CD14-positive monocyte (primary cell): ENCODE measurements at regions not wholly inside any gene's neighbourhood (a gene's known extent, or its start where the extent isn't known, plus 50 kb on each side); places are given as distances from the start of the nearest gene placed in this dataset.

Source experiments
- DNase-seq, 3 donors: peaks; one replicate each; pipeline ENCODE4 v3.0.0-alpha.2; 2011 to 2022
- H2AFZ ChIP-seq: 2 replicates; pipeline ENCODE4 v1.6.0; 2012; ENCODE audit warnings: mild to moderate bottlenecking, low read depth, low read length, inconsistent platforms; ENCODE audit not compliant: insufficient read depth, poor library complexity, severe bottlenecking
- H3K27ac ChIP-seq, 2 donors: 1 replicate in 1 of 2; 2 replicates in 1 of 2; pipeline ENCODE4 v1.5.1; 2012 to 2013; ENCODE audit warnings: low read length in 2 of 2, control low read depth in 1 of 2, inconsistent platforms in 1 of 2, low read depth in 1 of 2, mild to moderate bottlenecking in 1 of 2
- H3K27me3 ChIP-seq, 2 donors: one replicate each; pipeline versions ENCODE4 v1.6.0 to v1.6.1; 2011 to 2013; ENCODE audit warnings: low read length in 2 of 2; ENCODE audit not compliant: control insufficient read depth in 2 of 2, insufficient read depth in 2 of 2
- H3K36me3 ChIP-seq, 2 donors: replicated peaks in 1 of 2; 1 replicate in 1 of 2; 2 replicates in 1 of 2; pipeline versions ENCODE4 v1.5.1 to v1.6.1; 2012 to 2013; ENCODE audit warnings: low read length in 2 of 2, control low read depth in 1 of 2, inconsistent platforms in 1 of 2, mild to moderate bottlenecking in 1 of 2; ENCODE audit not compliant: insufficient read depth in 2 of 2, control insufficient read depth in 1 of 2
- H3K4me1 ChIP-seq, 2 donors: 1 replicate in 1 of 2; 2 replicates in 1 of 2; pipeline versions ENCODE4 v1.5.1 to v1.6.1; 2012 to 2013; ENCODE audit warnings: low read length in 2 of 2, control low read depth in 1 of 2, inconsistent platforms in 1 of 2, mild to moderate bottlenecking in 1 of 2, moderate library complexity in 1 of 2; ENCODE audit not compliant: insufficient read depth in 2 of 2, control insufficient read depth in 1 of 2
- H3K4me2 ChIP-seq: replicated peaks from 2 replicates; pipeline ENCODE3; 2012; ENCODE audit warnings: low read length, moderate library complexity, mild to moderate bottlenecking; ENCODE audit not compliant: poor library complexity, severe bottlenecking; ENCODE audit errors: extremely low read depth
- H3K4me3 ChIP-seq, 3 experiments: fragments of 200-600 bp in 1 of 3; sonication (generic) in 1 of 3; replicated peaks in 1 of 3; 1 replicate in 2 of 3; 2 replicates in 1 of 3; pipeline ENCODE4 v1.5.1; 2011 to 2013; ENCODE audit warnings: low read length in 3 of 3, mild to moderate bottlenecking in 3 of 3, control low read depth in 2 of 3, low read depth in 2 of 3, inconsistent platforms in 1 of 3, moderate library complexity in 1 of 3
- H3K79me2 ChIP-seq: 2 replicates; pipeline ENCODE4 v1.6.0; 2012; ENCODE audit warnings: mild to moderate bottlenecking, control low read depth, inconsistent platforms, low read length, moderate library complexity; ENCODE audit not compliant: insufficient read depth
- H3K9ac ChIP-seq: 2 replicates; pipeline ENCODE4 v1.6.0; 2017; ENCODE audit warnings: low read length, mild to moderate bottlenecking; ENCODE audit not compliant: insufficient read depth, poor library complexity, severe bottlenecking
- H3K9me3 ChIP-seq, 2 donors: replicated peaks in 1 of 2; 1 replicate in 1 of 2; 2 replicates in 1 of 2; pipeline versions ENCODE4 v1.5.1 to v1.6.1; 2012 to 2013; ENCODE audit warnings: low read length in 2 of 2, control low read depth in 1 of 2; ENCODE audit not compliant: control insufficient read depth in 1 of 2, insufficient read depth in 1 of 2
- H4K20me1 ChIP-seq: 2 replicates; pipeline ENCODE4 v1.6.0; 2012; ENCODE audit warnings: mild to moderate bottlenecking, low read length, control low read depth, moderate library complexity; ENCODE audit not compliant: insufficient read depth
- H3K27ac Mint-ChIP-seq, 7 donors: one replicate each; pipeline ENCODE4 v1.8.0; 2020; ENCODE audit warnings: mild to moderate bottlenecking in 7 of 7, mixed read lengths in 7 of 7, moderate library complexity in 6 of 7, inconsistent platforms in 2 of 7
- H3K27me3 Mint-ChIP-seq, 3 donors: one replicate each; pipeline ENCODE4 v1.8.0; 2021 to 2022; ENCODE audit warnings: low read depth in 3 of 3, mild to moderate bottlenecking in 3 of 3, mixed read lengths in 3 of 3, moderate library complexity in 3 of 3, inconsistent platforms in 1 of 3
- H3K36me3 Mint-ChIP-seq, 2 donors: one replicate each; pipeline ENCODE4 v1.8.0; 2020; ENCODE audit warnings: mixed read lengths in 2 of 2, inconsistent platforms in 1 of 2, mild to moderate bottlenecking in 1 of 2
- H3K4me1 Mint-ChIP-seq: one replicate; pipeline ENCODE4 v1.8.0; 2020; ENCODE audit warnings: mild to moderate bottlenecking, mixed read lengths
- H3K4me3 Mint-ChIP-seq, 2 donors: one replicate each; pipeline ENCODE4 v1.8.0; 2020; ENCODE audit warnings: mild to moderate bottlenecking in 2 of 2, mixed read lengths in 2 of 2, moderate library complexity in 1 of 2
- H3K9me3 Mint-ChIP-seq, 7 donors: one replicate each; pipeline ENCODE4 v1.8.0; 2020 to 2022; ENCODE audit warnings: mixed read lengths in 7 of 7, mild to moderate bottlenecking in 6 of 7, moderate library complexity in 6 of 7, inconsistent platforms in 2 of 7
- WGBS: methylation state at CpG from one replicate; pipeline ENCODE4 v1.1.5; 2013; ENCODE audit warnings: missing lambda C conversion rate; ENCODE audit not compliant: insufficient coverage; 5-methylcytosine and 5-hydroxymethylcytosine counted together
- intact Hi-C, 2 donors: fragments of 100-400 bp; cut with micrococcal nuclease; formaldehyde crosslinking; loops; one replicate each; pipeline versions ENCODE4 v1.15.0 to v1.15.1; 2023
- TF ChIP-seq, protein P1 (sequence below): fragments of 200-600 bp; IDR thresholded peaks from one replicate; pipeline ENCODE4 v1.8.0; 2022; ENCODE audit warnings: antibody characterized with exemption, mild to moderate bottlenecking

- Histone ChIP-seq H3K36me3 (no peaks in the 10 kb centered on the region), H3K4me2 (no peak overlapping the region), H3K9me3 (no peaks in the 10 kb centered on the region), H3K79me2 (no peaks in the 10 kb centered on the region), H3K4me3 (no peak overlapping the region), H3K27ac (no peak overlapping the region), H3K4me1 (no peaks in the 10 kb centered on the region), H2AFZ (no peak overlapping the region), H4K20me1 (no peaks in the 10 kb centered on the region), H3K27me3 (no peaks in the 10 kb centered on the region), H3K9ac (no peak overlapping the region)
- no peaks in the 10 kb centered on the region for H3K4me1 Mint-ChIP-seq
- no peaks in the 10 kb centered on the region for H3K36me3 Mint-ChIP-seq
- DNase-seq = no peak
- TF ChIP-seq, protein P1, sequence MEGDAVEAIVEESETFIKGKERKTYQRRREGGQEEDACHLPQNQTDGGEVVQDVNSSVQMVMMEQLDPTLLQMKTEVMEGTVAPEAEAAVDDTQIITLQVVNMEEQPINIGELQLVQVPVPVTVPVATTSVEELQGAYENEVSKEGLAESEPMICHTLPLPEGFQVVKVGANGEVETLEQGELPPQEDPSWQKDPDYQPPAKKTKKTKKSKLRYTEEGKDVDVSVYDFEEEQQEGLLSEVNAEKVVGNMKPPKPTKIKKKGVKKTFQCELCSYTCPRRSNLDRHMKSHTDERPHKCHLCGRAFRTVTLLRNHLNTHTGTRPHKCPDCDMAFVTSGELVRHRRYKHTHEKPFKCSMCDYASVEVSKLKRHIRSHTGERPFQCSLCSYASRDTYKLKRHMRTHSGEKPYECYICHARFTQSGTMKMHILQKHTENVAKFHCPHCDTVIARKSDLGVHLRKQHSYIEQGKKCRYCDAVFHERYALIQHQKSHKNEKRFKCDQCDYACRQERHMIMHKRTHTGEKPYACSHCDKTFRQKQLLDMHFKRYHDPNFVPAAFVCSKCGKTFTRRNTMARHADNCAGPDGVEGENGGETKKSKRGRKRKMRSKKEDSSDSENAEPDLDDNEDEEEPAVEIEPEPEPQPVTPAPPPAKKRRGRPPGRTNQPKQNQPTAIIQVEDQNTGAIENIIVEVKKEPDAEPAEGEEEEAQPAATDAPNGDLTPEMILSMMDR = no peak
- H3K27ac Mint-ChIP-seq = no peak overlapping the region
- whole genome bisulfite sequencing = no CpG with 5 or more reads among the region's 4 CpGs
- peaks cover 0 to 4% (median 1%) of the 10 kb centered on the region in 3 donors for H3K27me3 Mint-ChIP-seq
- H3K9me3 Mint-ChIP-seq = peaks cover 0 to 2% (median 0%) of the 10 kb centered on the region in 7 donors
- intact Hi-C loops = no loop called here
- no peak overlapping the region for H3K4me3 Mint-ChIP-seq
Observed at GRCh38 chr14:28676479-28676878, 90.1 kb upstream of the FOXG1 start.

- Histone ChIP-seq H3K9ac (no peak overlapping the region), H3K27ac (no peak overlapping the region), H3K27me3 (no peaks in the 10 kb centered on the region), H4K20me1 (no peaks in the 10 kb centered on the region), H3K79me2 (no peaks in the 10 kb centered on the region), H2AFZ (no peak overlapping the region), H3K9me3 (no peaks in the 10 kb centered on the region), H3K4me2 (no peak overlapping the region), H3K36me3 (no peaks in the 10 kb centered on the region), H3K4me3 (no peak overlapping the region), H3K4me1 (no peaks in the 10 kb centered on the region)
- Mint-ChIP-seq H3K36me3 (no peaks in the 10 kb centered on the region), H3K4me1 (no peaks in the 10 kb centered on the region), H3K9me3 (peaks cover 0 to 2% (median 0%) of the 10 kb centered on the region in 7 donors), H3K27ac (no peak overlapping the region), H3K27me3 (peaks cover 0 to 4% (median 1%) of the 10 kb centered on the region in 3 donors), H3K4me3 (no peak overlapping the region)
- TF ChIP-seq, protein P1 = no peak
- intact Hi-C loops = no loop called here
- WGBS = 88% methylated on average over 1 of the region's 2 CpGs
- no peak for DNase-seq
Observed at GRCh38 chr14:28677381-28677780, 89.2 kb upstream of the FOXG1 start.
